Body of pancreas (tissue), 4 donors: ENCODE measurements at regions not wholly inside any gene's neighbourhood (a gene's known extent, or its start where the extent isn't known, plus 50 kb on each side); places are given as distances from the start of the nearest gene placed in this dataset.

ENCODE experiments used
- CTCF ChIP-seq, 7 experiments: fragments of 450-650 bp in 4 of 7; fragments of 200-600 bp in 3 of 7; sonication (generic) in 3 of 7; IDR thresholded peaks; one replicate each; pipeline ENCODE4 v1.5.1; 2016 to 2019; ENCODE audit warnings: antibody characterized with exemption in 7 of 7
- POLR2A ChIP-seq, 3 donors: fragments of 450-650 bp; IDR thresholded peaks; one replicate each; pipeline ENCODE4 v1.6.1; 2016; ENCODE audit warnings: antibody characterized with exemption in 3 of 3, mild to moderate bottlenecking in 2 of 3

GRCh38 chr4:117302226-117302625 is 216.8 kb upstream of the TRAM1L1 start:
- no peak for TF ChIP-seq POLR2A (IDR thresholded peaks at IDR 0.05)
- TF ChIP-seq CTCF (IDR thresholded peaks at IDR 0.05) = no peak
